GM23338 (cell line): ENCODE measurements at regions not wholly inside any gene's neighbourhood (a gene's known extent, or its start where the extent isn't known, plus 50 kb on each side); places are given as distances from the start of the nearest gene placed in this dataset.

Experiments used
- ATAC-seq: fragments of 200-7000 bp; cut with Tn5 transposase; 3 replicates; pipeline ENCODE4 v1.9.1; 2020
- DNase-seq: peaks from one replicate; pipeline ENCODE4 v3.0.0-alpha.2; 2015; ENCODE audit warnings: low spot score
- H2AFZ ChIP-seq: fragments of 200-600 bp; sonication (generic); 2 replicates; pipeline ENCODE4 v1.8.0; 2016; ENCODE audit warnings: antibody characterized with exemption, mild to moderate bottlenecking, moderate library complexity
- H3F3A ChIP-seq: fragments of 200-600 bp; sonication (generic); replicated peaks from 2 replicates; pipeline ENCODE4 v1.8.0; 2017; ENCODE audit warnings: antibody characterized with exemption, mixed run types, low read depth
- H3K27ac ChIP-seq: fragments of 200-600 bp; sonication (generic); 2 replicates; pipeline ENCODE4 v1.6.1; 2016; ENCODE audit warnings: low read depth
- H3K27me3 ChIP-seq: fragments of 200-600 bp; sonication (generic); 2 replicates; pipeline ENCODE4 v1.8.0; 2016; ENCODE audit warnings: mild to moderate bottlenecking, mixed run types, moderate library complexity; ENCODE audit not compliant: insufficient read depth
- H3K36me3 ChIP-seq: fragments of 200-600 bp; sonication (generic); 2 replicates; pipeline ENCODE4 v1.8.0; 2016; ENCODE audit warnings: mild to moderate bottlenecking; ENCODE audit not compliant: insufficient read depth
- H3K4me1 ChIP-seq: fragments of 200-600 bp; sonication (generic); 2 replicates; pipeline ENCODE4 v1.8.0; 2016; ENCODE audit warnings: mild to moderate bottlenecking, moderate library complexity; ENCODE audit not compliant: insufficient read depth
- H3K4me2 ChIP-seq: fragments of 200-600 bp; sonication (generic); 2 replicates; pipeline ENCODE4 v1.7.1; 2017; ENCODE audit warnings: mixed run types
- H3K4me3 ChIP-seq: fragments of 200-600 bp; sonication (generic); 2 replicates; pipeline ENCODE4 v1.6.1; 2016; ENCODE audit warnings: mixed run types
- H3K79me2 ChIP-seq: fragments of 200-600 bp; sonication (generic); replicated peaks from 2 replicates; pipeline ENCODE4 v1.8.0; 2017; ENCODE audit warnings: mild to moderate bottlenecking; ENCODE audit not compliant: insufficient read depth
- H3K9me2 ChIP-seq: fragments of 200-600 bp; sonication (generic); 2 replicates; pipeline ENCODE4 v1.8.0; 2017; ENCODE audit not compliant: insufficient read depth
- H4K20me1 ChIP-seq: fragments of 200-600 bp; sonication (generic); replicated peaks from 2 replicates; pipeline ENCODE4 v1.8.0; 2017; ENCODE audit warnings: mild to moderate bottlenecking; ENCODE audit not compliant: insufficient read depth
- H3K27ac Mint-ChIP-seq: 2 replicates; pipeline ENCODE4 v1.8.0; 2020; ENCODE audit warnings: inconsistent platforms, mild to moderate bottlenecking, moderate library complexity, mixed read lengths
- H3K27me3 Mint-ChIP-seq: 3 replicates; pipeline ENCODE4 v1.8.0; 2022; ENCODE audit warnings: low read depth, mild to moderate bottlenecking, moderate library complexity, mixed read lengths, inconsistent platforms; ENCODE audit not compliant: insufficient read depth, poor library complexity
- H3K36me3 Mint-ChIP-seq: 3 replicates; pipeline ENCODE4 v1.8.0; 2021; ENCODE audit warnings: low read depth, mild to moderate bottlenecking, inconsistent platforms, moderate library complexity, mixed read lengths
- H3K4me1 Mint-ChIP-seq: 3 replicates; pipeline ENCODE4 v1.8.0; 2020; ENCODE audit warnings: mild to moderate bottlenecking, inconsistent platforms, mixed read lengths
- H3K4me3 Mint-ChIP-seq: 3 replicates; pipeline ENCODE4 v1.8.0; 2021; ENCODE audit warnings: moderate library complexity, mild to moderate bottlenecking, inconsistent platforms, mixed read lengths
- H3K9me3 Mint-ChIP-seq: 3 replicates; pipeline ENCODE4 v1.8.0; 2020; ENCODE audit warnings: moderate library complexity, mild to moderate bottlenecking, inconsistent platforms, mixed read lengths
- CREB1 ChIP-seq: fragments of 250-450 bp; sonication (Bioruptor Pico); IDR thresholded peaks from 2 replicates; pipeline ENCODE4 v1.5.0; 2020; ENCODE audit warnings: low read depth, mild to moderate bottlenecking, moderate library complexity
- CTCF ChIP-seq, 2 experiments: fragments of 200-600 bp in 1 of 2; sonication (generic) in 1 of 2; conservative IDR thresholded peaks; 2 replicates each; pipeline versions ENCODE4 v1.5.1 to v1.6.1; 2016 to 2017; ENCODE audit warnings: antibody characterized with exemption in 2 of 2, low read depth in 2 of 2, mild to moderate bottlenecking in 2 of 2, moderate library complexity in 1 of 2
- ETS1 ChIP-seq: IDR thresholded peaks from 2 replicates; pipeline ENCODE4 v1.6.1; 2016; ENCODE audit warnings: antibody characterized with exemption
- EZH2 ChIP-seq: fragments of 200-600 bp; sonication (generic); IDR thresholded peaks from one replicate; pipeline ENCODE4 v1.8.0; 2017; ENCODE audit warnings: antibody characterized with exemption, mild to moderate bottlenecking, low read depth; ENCODE audit not compliant: unreplicated experiment
- EZH2phosphoT487 ChIP-seq: fragments of 200-600 bp; sonication (generic); IDR thresholded peaks from one replicate; pipeline ENCODE4 v1.8.1; 2018; ENCODE audit warnings: antibody characterized with exemption; ENCODE audit not compliant: unreplicated experiment
- JUNB ChIP-seq: IDR thresholded peaks from one replicate; pipeline ENCODE4 v1.6.1; 2016; ENCODE audit warnings: antibody characterized with exemption; ENCODE audit not compliant: unreplicated experiment
- POLR2AphosphoS5 ChIP-seq: IDR thresholded peaks from 2 replicates; pipeline ENCODE4 v1.6.1; 2016; ENCODE audit warnings: antibody characterized with exemption, low read depth
- STAT1 ChIP-seq: IDR thresholded peaks from one replicate; pipeline ENCODE4 v1.6.1; 2016; ENCODE audit warnings: antibody characterized with exemption; ENCODE audit not compliant: unreplicated experiment
- ZNF114 ChIP-seq: fragments of 250-450 bp; sonication (Bioruptor Pico); IDR thresholded peaks from 2 replicates; pipeline ENCODE4 v1.5.0; 2020; ENCODE audit warnings: mild to moderate bottlenecking, moderate library complexity
- ZNF331 ChIP-seq: fragments of 250-450 bp; sonication (Bioruptor Pico); IDR thresholded peaks from 2 replicates; pipeline ENCODE4 v1.5.0; 2020; ENCODE audit warnings: low read depth, mild to moderate bottlenecking, moderate library complexity
- ZNF462 ChIP-seq: fragments of 250-450 bp; sonication (Bioruptor Pico); IDR thresholded peaks from 2 replicates; pipeline ENCODE4 v1.5.0; 2020; ENCODE audit warnings: mild to moderate bottlenecking, moderate library complexity

GRCh38 chr4:41844327-41844726 lies 90.9 kb upstream of the TMEM33 start:
- peaks cover 3% of the 10 kb centered on the region; the same call in 2 of the 3 replicates for H3K4me1 Mint-ChIP-seq
- H3K9me2 ChIP-seq: no peaks in the 10 kb centered on the region
- TF ChIP-seq JUNB (no peak), STAT1 (no peak), CTCF (conservative IDR thresholded peaks at IDR 0.05; ENCODE audit: low read depth in 2 of 2) (no peak), POLR2AphosphoS5 (no peak), CREB1 (CRISPR knock-in tag) (no peak), ETS1 (no peak), ZNF114 (no peak), EZH2 (no peak), EZH2phosphoT487 (no peak), ZNF462 (no peak), ZNF331 (CRISPR knock-in tag) (no peak)
- peak overlapping the region; percentile 67; the same call in 1 of the 2 replicates for H2AFZ ChIP-seq
- H4K20me1 ChIP-seq: no peaks in the 10 kb centered on the region
- no peaks in the 10 kb centered on the region for H3K36me3 Mint-ChIP-seq
- H3K9me3 Mint-ChIP-seq: no peaks in the 10 kb centered on the region; the same call in 2 of the 3 replicates
- no peaks in the 10 kb centered on the region for H3K4me1 ChIP-seq
- no peak overlapping the region for H3K4me2 ChIP-seq
- H3K4me3 Mint-ChIP-seq: no peak overlapping the region
- no peaks in the 10 kb centered on the region for H3K36me3 ChIP-seq
- H3K27me3 Mint-ChIP-seq: no peaks in the 10 kb centered on the region
- no peak overlapping the region for H3K27ac Mint-ChIP-seq
- ATAC-seq (peak; percentile 72), DNase-seq (peak; percentile 48)
- H3F3A ChIP-seq: no peaks in the 10 kb centered on the region
- H3K79me2 ChIP-seq: no peaks in the 10 kb centered on the region
- H3K27me3 ChIP-seq: no peaks in the 10 kb centered on the region
- H3K4me3 ChIP-seq: no peak overlapping the region
- H3K27ac ChIP-seq: no peak overlapping the region
